Stimulated activated CD8-positive, alpha-beta memory T cell treated with anti-CD3 and anti-CD28 coated beads, Interleukin-2, amount 100 ng/mL, for 1 hour (primary cell): ENCODE measurements at regions not wholly inside any gene's neighbourhood (a gene's known extent, or its start where the extent isn't known, plus 50 kb on each side); places are given as distances from the start of the nearest gene placed in this dataset.
"Not testable (repeated sequence)": the region's sequence is repeated elsewhere in the genome, so short reads cannot be mapped to it uniquely, and the experiment has no call there.

Experiments used
- DNase-seq, 2 donors: peaks; one replicate each; pipeline ENCODE4 v3.0.0-alpha.2; 2020; ENCODE audit warnings: low read depth in 2 of 2

GRCh38 chr6:26175033-26175427, 87.8 kb downstream of the HFE start:
- DNase-seq: no peak

DNA sequence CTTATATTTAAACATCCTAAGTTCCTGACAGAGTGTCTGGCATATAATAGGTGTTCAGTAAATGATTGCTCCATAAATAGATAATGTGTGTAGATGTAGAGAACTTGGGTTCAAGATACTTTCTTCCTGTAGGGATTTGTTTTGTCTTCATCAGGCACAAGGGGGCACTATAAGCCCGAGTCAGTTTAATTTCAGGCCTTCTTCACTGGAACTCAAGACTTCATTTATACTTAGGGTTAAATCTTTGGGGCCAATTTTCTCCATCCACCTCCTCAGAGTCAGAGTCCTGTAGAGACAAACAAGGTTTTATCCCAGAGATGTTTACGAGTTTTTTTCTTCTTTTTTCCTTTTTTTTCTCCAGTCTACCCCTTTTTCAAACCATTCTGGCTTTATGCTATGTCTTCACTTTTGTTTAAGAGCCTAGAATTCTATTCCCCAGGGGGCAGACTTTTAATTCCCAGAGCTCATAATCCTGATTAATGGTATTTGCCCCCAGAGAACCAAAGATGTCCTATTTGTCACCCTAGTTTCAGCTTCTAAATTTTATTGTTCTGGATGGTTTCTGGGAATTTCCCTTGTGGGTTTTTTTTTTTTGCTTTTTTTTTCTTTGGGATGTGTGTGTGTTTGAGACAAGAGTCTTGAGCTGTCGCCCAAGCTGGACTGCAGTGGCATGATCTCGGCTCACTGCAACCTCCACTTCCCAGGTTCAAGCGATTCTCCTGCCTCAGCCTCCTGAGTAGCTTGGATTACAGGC, 88.4 kb downstream of the HFE start:
- DNase-seq: no peak

GRCh38 chr6:26179675-26180074, 92.4 kb downstream of the HFE start:
- no peak for DNase-seq

- DNase-seq: no peak
Measured at GRCh38 chr6:26180346-26180745, 93.1 kb downstream of the HFE start.

- no peak for DNase-seq
Measured at GRCh38 chr6:26183237-26183580, 96.0 kb downstream of the HFE start.

GRCh38 chr6:26183581-26184366, 96.5 kb downstream of the HFE start:
- no peak for DNase-seq

GRCh38 chr6:26184367-26184891, 97.2 kb downstream of the HFE start:
- DNase-seq: no peak

DNA sequence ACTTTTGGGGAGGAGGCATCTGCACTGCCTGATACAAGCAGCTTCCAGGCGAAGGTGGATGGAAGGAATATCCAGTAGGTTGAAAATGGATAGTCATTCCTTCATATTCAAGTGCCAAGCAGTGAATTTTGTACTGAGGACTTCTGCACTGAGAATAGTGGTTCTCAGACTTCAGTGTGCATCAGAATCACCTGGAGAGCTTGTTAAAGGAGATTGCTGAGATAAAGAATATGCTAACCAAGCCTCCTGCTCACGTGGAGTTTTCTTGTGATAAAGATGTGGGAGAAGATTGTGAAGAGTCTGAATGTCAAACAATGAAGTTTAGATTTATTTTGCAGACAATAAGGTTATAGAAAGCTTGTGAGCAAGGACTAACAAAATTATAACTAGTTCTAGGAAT, 97.8 kb downstream of the HFE start:
- DNase-seq: no peak

GRCh38 chr6:26185802-26186201, 98.6 kb downstream of the HFE start:
- no peak for DNase-seq

- no peak for DNase-seq
Measured at GRCh38 chr6:26186652-26187051, 99.4 kb downstream of the HFE start.

GRCh38 chr6:26187292-26187691, 100.1 kb downstream of the HFE start:
- DNase-seq: no peak

DNA sequence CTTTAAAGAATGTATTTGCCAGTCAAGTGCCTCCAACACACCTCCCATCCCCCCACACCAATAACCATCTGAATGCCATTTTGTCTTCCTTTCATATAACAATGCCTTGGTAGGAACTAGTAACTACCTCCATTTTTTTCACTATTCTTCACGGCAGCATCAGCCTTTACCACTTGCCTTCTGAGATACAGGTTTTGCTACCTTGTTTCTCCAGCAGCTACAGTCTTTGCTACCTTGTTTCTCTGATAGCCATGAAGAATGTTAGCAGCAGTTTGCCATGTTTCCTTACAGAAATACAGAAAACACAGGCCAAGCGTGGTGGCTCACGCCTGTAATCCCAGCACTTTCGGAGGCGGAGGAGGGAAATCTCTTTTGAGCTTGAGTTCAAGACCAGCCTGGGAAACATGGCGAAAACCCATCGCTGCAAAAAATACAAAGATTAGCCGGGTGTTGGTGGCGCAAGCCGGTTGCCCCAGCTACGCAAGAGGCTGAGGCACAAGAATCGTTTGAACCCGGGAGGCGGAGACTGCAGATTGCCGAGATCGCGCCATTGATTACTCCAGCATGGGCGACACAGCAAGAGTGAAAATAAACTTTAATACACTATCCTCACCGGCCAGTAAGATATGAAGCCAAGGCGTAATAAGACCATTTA, 100.9 kb downstream of the HFE start:
- DNase-seq: no peak

GRCh38 chr6:26191512-26191911, 104.3 kb downstream of the HFE start:
- not testable (repeated sequence) for DNase-seq

DNA sequence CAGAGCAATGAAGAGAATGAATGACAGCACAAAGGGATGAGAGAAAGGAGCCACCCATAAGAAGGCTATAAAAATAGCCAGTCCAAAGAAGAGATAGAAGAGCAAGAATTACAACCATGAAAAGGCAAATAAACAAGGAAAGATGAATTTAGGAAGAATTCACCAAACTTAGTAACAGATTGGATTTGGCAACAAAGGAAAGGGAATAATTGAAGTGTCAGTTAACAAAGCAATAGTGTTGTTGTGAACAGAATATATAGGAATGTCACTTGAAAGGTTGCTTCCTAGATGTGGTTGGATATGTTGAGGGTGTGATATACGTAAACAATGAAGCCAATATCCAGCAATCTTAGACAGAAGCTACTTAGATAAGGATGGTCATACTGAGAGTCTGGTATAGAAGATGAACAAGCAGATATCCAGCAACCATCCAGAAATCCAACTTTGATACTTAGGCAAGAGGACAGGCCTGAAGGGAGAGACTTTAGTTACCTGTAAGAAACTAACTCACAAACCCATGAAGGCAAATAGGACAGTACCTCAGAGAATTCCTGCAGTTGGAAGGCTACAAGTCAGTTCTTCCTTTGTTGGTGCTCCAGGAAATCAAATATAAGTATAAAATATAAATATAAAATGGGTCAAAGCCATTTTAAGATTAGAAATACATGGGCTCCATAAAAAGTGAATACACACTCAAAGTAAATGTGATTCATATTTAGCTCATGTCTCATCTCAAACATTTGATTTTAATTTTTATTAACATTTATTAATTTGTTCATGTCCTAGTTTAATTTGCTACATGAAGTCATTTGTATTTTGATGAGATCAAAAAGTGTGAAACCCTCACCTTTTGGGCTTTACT, 106.5 kb downstream of the HFE start:
- DNase-seq: no peak

DNA sequence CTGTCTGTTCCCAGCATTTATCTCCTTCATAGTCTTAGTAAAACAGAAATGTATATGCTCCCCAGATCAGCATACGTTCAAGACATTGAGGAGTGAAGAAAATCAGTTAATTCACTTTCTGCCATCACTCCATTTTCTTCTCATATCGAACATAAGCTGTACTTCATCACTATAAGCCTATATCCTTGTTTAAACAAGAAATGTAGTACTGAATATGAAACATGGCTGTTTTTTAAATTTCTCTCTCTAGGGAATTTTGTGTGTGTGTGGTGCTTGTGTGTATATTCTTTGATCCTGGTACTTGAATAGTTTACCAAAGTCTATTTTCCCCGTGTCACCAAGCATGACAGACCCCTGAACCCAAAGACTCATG, 107.1 kb downstream of the HFE start:
- DNase-seq: no peak

GRCh38 chr6:26194816-26195375, 107.7 kb downstream of the HFE start:
- no peak for DNase-seq

DNA sequence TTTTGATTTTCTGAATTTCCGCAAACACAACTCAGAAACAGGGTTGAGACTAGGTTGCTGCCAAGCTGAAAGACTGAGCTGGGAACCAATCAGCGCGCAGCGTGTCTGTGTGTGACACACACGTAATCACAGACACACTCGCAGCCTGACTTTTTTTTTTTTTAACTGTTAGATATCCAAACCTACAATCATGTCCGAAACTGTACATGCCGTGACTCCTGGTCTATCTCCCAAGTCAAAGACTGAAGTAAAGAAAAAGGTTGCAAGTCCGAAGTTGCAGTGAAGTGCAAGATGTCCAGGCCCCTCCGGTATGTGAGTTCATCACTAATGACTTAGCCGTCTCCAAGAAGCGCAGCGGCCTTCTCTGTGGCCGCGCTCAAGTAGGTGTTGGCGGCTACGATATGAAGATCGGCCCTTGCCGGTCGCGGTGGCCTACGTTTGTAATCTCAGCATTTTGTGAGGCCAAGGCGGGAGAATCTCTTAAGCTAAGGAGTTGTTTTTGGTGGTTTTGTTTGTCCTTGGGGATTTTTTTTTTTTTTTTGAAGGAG, 108.2 kb downstream of the HFE start:
- peak; percentile 60 to 75 for DNase-seq

DNA sequence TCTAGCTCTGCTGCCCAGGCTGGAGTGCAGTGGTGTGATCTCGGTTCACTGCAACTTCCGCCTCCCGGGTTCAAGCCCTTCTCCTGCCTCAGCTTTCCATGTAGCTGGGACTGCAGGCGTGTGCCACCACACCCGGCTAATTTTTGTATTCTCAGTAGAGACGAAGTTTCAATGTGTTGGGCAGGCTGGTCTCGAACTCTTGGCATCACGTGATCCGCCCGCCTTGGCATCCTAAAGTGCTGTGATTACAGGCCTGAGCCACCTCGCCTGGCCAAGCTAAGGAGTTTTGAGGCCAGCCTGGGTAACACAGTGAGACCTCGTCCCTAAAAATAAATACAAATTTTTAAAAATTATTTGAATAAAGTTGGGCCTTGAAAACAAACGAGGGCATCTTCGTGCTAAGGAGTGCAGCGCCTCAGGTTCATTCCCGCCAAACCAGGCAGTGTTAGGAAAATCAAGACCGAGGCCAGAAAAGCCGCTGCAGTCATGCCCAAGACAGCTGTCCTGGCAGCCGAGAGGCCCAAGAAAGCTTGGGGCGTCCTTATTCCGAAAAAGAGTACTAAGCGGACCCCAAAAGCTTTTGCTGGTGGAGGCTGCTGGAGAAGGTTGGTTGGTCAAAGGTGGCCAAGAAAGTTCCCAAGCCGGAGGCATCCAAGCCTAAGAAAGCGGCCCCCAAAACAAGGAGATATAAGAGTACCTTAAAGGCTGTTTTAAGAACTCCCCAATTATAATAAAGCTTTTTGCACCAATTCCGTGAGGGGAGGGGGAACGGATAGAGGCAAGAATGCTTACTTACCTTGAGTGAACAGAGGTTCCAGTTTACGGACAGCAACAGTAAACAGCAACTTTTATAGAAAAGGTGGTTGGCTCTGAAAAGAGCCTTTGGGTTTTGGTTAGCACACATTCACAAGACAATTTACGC, 109.0 kb downstream of the HFE start:
- DNase-seq: no peak

GRCh38 chr6:26196846-26197635, 109.8 kb downstream of the HFE start:
- DNase-seq: peak in 1 of 2 donors; percentile 64
